NT2/D1 (cell line): ENCODE measurements at regions not wholly inside any gene's neighbourhood (a gene's known extent, or its start where the extent isn't known, plus 50 kb on each side); places are given as distances from the start of the nearest gene placed in this dataset.

Source experiments
- DNase-seq: peaks from one replicate; pipeline ENCODE4 v3.0.0-alpha.2; 2011; ENCODE audit warnings: low read depth, low spot score
- H3K27me3 ChIP-seq: 2 replicates; pipeline ENCODE4 v1.6.0; 2011; ENCODE audit warnings: mild to moderate bottlenecking; ENCODE audit not compliant: insufficient read length, insufficient read depth
- H3K36me3 ChIP-seq: 2 replicates; pipeline ENCODE4 v1.6.1; 2011; ENCODE audit warnings: mild to moderate bottlenecking, low read length, mixed read lengths; ENCODE audit not compliant: insufficient read depth, insufficient read length
- H3K4me1 ChIP-seq: 2 replicates; pipeline ENCODE4 v1.5.1; 2011; ENCODE audit not compliant: insufficient read depth, insufficient read length
- H3K4me3 ChIP-seq: 2 replicates; pipeline ENCODE4 v1.5.1; 2011; ENCODE audit warnings: low read depth; ENCODE audit not compliant: insufficient read length
- H3K9ac ChIP-seq: 2 replicates; pipeline ENCODE4 v1.6.0; 2011; ENCODE audit warnings: low read depth; ENCODE audit not compliant: insufficient read length
- H3K9me3 ChIP-seq: 2 replicates; pipeline ENCODE4 v1.5.1; 2011; ENCODE audit warnings: mild to moderate bottlenecking, low read length; ENCODE audit not compliant: insufficient read depth
- SUZ12 ChIP-seq: IDR thresholded peaks from 2 replicates; pipeline ENCODE4 v1.6.1; 2011; ENCODE audit not compliant: insufficient read length, insufficient read depth; ENCODE audit errors: extremely low read depth
- YY1 ChIP-seq: IDR thresholded peaks from 2 replicates; pipeline ENCODE4 v1.6.1; 2011; ENCODE audit not compliant: insufficient read length, insufficient read depth
- ZNF274 ChIP-seq: IDR thresholded peaks from 2 replicates; pipeline ENCODE4 v1.6.1; 2011; ENCODE audit warnings: mild to moderate bottlenecking, low read depth, low read length

- no peak for DNase-seq
- no peak for TF ChIP-seq YY1
- no peak for TF ChIP-seq SUZ12
- no peak for TF ChIP-seq ZNF274
- H3K9ac ChIP-seq = no peak overlapping the region
- no peaks in the 10 kb centered on the region for H3K27me3 ChIP-seq
- H3K9me3 ChIP-seq = no peaks in the 10 kb centered on the region
- no peaks in the 10 kb centered on the region for H3K36me3 ChIP-seq
- no peak overlapping the region for H3K4me3 ChIP-seq
- no peaks in the 10 kb centered on the region for H3K4me1 ChIP-seq
Measured at GRCh38 chr2:195606179-195606578, 50.8 kb upstream of the SLC39A10 start.

GRCh38 chr2:195604706-195605105, 52.3 kb upstream of the SLC39A10 start:
- Histone ChIP-seq H3K36me3 (no peaks in the 10 kb centered on the region), H3K27me3 (no peaks in the 10 kb centered on the region), H3K9me3 (no peaks in the 10 kb centered on the region), H3K9ac (no peak overlapping the region), H3K4me1 (no peaks in the 10 kb centered on the region), H3K4me3 (no peak overlapping the region)
- no peak for TF ChIP-seq YY1
- TF ChIP-seq SUZ12 = no peak
- TF ChIP-seq ZNF274 = no peak
- no peak for DNase-seq

- H3K36me3 ChIP-seq = no peaks in the 10 kb centered on the region
- no peak for DNase-seq
- no peak overlapping the region for H3K4me3 ChIP-seq
- H3K4me1 ChIP-seq = no peaks in the 10 kb centered on the region
- no peaks in the 10 kb centered on the region for H3K9me3 ChIP-seq
- no peak overlapping the region for H3K9ac ChIP-seq
- no peaks in the 10 kb centered on the region for H3K27me3 ChIP-seq
- no peak for TF ChIP-seq SUZ12
- no peak for TF ChIP-seq YY1
- no peak for TF ChIP-seq ZNF274
Measured at GRCh38 chr2:195603998-195604397, 53.0 kb upstream of the SLC39A10 start.

GRCh38 chr2:195603408-195603807, 53.6 kb upstream of the SLC39A10 start:
- Histone ChIP-seq H3K9ac (no peak overlapping the region), H3K36me3 (no peaks in the 10 kb centered on the region), H3K4me3 (no peak overlapping the region), H3K9me3 (no peaks in the 10 kb centered on the region), H3K27me3 (no peaks in the 10 kb centered on the region), H3K4me1 (no peaks in the 10 kb centered on the region)
- DNase-seq = no peak
- TF ChIP-seq YY1 (no peak), ZNF274 (no peak), SUZ12 (no peak)

GRCh38 chr2:195602687-195603086, 54.3 kb upstream of the SLC39A10 start:
- H3K27me3 ChIP-seq = no peaks in the 10 kb centered on the region
- no peaks in the 10 kb centered on the region for H3K9me3 ChIP-seq
- no peaks in the 10 kb centered on the region for H3K4me1 ChIP-seq
- H3K4me3 ChIP-seq = no peak overlapping the region
- H3K9ac ChIP-seq = no peak overlapping the region
- no peak for TF ChIP-seq SUZ12
- no peak for TF ChIP-seq ZNF274
- TF ChIP-seq YY1 = no peak
- no peak for DNase-seq
- H3K36me3 ChIP-seq = no peaks in the 10 kb centered on the region

- H3K4me1 ChIP-seq = no peaks in the 10 kb centered on the region
- no peak overlapping the region for H3K9ac ChIP-seq
- H3K27me3 ChIP-seq = no peaks in the 10 kb centered on the region
- no peaks in the 10 kb centered on the region for H3K9me3 ChIP-seq
- H3K36me3 ChIP-seq = no peaks in the 10 kb centered on the region
- no peak overlapping the region for H3K4me3 ChIP-seq
- no peak for DNase-seq
- no peak for TF ChIP-seq ZNF274
- TF ChIP-seq SUZ12 = no peak
- TF ChIP-seq YY1 = no peak
Measured at GRCh38 chr2:195601361-195601760, 55.7 kb upstream of the SLC39A10 start.

- Histone ChIP-seq H3K27me3 (no peaks in the 10 kb centered on the region), H3K9ac (no peak overlapping the region), H3K36me3 (no peaks in the 10 kb centered on the region), H3K4me3 (no peak overlapping the region), H3K4me1 (no peaks in the 10 kb centered on the region), H3K9me3 (no peaks in the 10 kb centered on the region)
- TF ChIP-seq YY1 (no peak), ZNF274 (no peak), SUZ12 (no peak)
- DNase-seq = no peak
Measured at GRCh38 chr2:195600778-195601177, 56.2 kb upstream of the SLC39A10 start.
